Spleen (tissue), 7 donors: ENCODE measurements at regions not wholly inside any gene's neighbourhood (a gene's known extent, or its start where the extent isn't known, plus 50 kb on each side); places are given as distances from the start of the nearest gene placed in this dataset.

Source experiments
- POLR2AphosphoS5 ChIP-seq, 3 donors: sonication (generic); formaldehyde crosslinking; IDR thresholded peaks; one replicate each; pipeline ENCODE4 v1.5.1; 2017; ENCODE audit warnings: antibody characterized with exemption in 3 of 3
- TF ChIP-seq, protein P1 (sequence below), 11 experiments: fragments of 200-600 bp in 7 of 11; fragments of 450-650 bp in 4 of 11; sonication (generic) in 4 of 11; IDR thresholded peaks in 8 of 11; conservative IDR thresholded peaks in 3 of 11; 1 replicate in 7 of 11; 2 replicates in 4 of 11; pipeline versions ENCODE4 v1.4.0 to v1.8.0; 2016 to 2021; ENCODE audit warnings: antibody characterized with exemption in 11 of 11, inconsistent platforms in 4 of 11, mild to moderate bottlenecking in 1 of 11
- donor health status: DM: no; HTN: no; CAD: no; lungs with moderate emphysema.
- donor health status: DM: no; HTN: no; CAD: no.
- donor health status: DM: no; HTN: no; CAD: no.

DNA sequence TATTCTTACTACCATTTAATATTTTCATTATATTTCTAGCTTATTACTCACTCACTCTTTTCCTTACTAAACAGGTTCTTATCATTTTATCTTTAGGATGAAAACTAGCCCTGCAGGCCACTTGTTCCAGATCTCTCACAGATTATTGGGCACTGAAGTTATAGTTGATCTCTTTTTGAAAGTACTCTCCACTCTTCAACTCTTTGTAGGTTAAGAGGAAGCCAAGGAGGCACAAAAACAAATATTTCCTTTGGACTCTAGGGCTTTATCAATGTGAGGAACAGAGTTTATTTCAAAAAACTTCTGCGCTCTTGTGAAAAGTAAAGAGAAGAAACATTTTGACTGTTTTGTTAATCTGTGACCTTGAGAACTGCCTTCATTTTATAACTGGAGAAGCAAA, 96.0 kb upstream of the NPHP3 start:
- TF ChIP-seq, protein P1, sequence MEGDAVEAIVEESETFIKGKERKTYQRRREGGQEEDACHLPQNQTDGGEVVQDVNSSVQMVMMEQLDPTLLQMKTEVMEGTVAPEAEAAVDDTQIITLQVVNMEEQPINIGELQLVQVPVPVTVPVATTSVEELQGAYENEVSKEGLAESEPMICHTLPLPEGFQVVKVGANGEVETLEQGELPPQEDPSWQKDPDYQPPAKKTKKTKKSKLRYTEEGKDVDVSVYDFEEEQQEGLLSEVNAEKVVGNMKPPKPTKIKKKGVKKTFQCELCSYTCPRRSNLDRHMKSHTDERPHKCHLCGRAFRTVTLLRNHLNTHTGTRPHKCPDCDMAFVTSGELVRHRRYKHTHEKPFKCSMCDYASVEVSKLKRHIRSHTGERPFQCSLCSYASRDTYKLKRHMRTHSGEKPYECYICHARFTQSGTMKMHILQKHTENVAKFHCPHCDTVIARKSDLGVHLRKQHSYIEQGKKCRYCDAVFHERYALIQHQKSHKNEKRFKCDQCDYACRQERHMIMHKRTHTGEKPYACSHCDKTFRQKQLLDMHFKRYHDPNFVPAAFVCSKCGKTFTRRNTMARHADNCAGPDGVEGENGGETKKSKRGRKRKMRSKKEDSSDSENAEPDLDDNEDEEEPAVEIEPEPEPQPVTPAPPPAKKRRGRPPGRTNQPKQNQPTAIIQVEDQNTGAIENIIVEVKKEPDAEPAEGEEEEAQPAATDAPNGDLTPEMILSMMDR (IDR thresholded peaks at IDR 0.05 in 8 of 11, conservative IDR thresholded peaks at IDR 0.05 in 3 of 11), result no peak
- TF ChIP-seq POLR2AphosphoS5 (IDR thresholded peaks at IDR 0.05), result no peak
